ENCODE measurements at regions not wholly inside any gene's neighbourhood (a gene's known extent, or its start where the extent isn't known, plus 50 kb on each side); places are given as distances from the start of the nearest gene placed in this dataset.

GRCh38 chr7:57364933-57365710 lies 84.9 kb upstream of the ZNF716 start:
- TF ChIP-seq, protein P1, sequence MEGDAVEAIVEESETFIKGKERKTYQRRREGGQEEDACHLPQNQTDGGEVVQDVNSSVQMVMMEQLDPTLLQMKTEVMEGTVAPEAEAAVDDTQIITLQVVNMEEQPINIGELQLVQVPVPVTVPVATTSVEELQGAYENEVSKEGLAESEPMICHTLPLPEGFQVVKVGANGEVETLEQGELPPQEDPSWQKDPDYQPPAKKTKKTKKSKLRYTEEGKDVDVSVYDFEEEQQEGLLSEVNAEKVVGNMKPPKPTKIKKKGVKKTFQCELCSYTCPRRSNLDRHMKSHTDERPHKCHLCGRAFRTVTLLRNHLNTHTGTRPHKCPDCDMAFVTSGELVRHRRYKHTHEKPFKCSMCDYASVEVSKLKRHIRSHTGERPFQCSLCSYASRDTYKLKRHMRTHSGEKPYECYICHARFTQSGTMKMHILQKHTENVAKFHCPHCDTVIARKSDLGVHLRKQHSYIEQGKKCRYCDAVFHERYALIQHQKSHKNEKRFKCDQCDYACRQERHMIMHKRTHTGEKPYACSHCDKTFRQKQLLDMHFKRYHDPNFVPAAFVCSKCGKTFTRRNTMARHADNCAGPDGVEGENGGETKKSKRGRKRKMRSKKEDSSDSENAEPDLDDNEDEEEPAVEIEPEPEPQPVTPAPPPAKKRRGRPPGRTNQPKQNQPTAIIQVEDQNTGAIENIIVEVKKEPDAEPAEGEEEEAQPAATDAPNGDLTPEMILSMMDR (conservative IDR thresholded peaks at IDR 0.05; ENCODE audit: low read length): no peak
- no peak for TF ChIP-seq EZH2phosphoT487 (IDR thresholded peaks at IDR 0.05; ENCODE audit: borderline replicate concordance, low read depth, low read length)

Data from OCI-LY7 (cell line).